C4-2B (cell line): ENCODE measurements at regions not wholly inside any gene's neighbourhood (a gene's known extent, or its start where the extent isn't known, plus 50 kb on each side); places are given as distances from the start of the nearest gene placed in this dataset.

Experiments
- ZFX ChIP-seq: fragments of 450-650 bp; IDR thresholded peaks from 2 replicates; pipeline ENCODE4 v1.6.1; 2017
- TF ChIP-seq, protein P1 (sequence below): fragments of 450-650 bp; conservative IDR thresholded peaks from 2 replicates; pipeline ENCODE4 v1.5.1; 2017; ENCODE audit warnings: mild to moderate bottlenecking

DNA sequence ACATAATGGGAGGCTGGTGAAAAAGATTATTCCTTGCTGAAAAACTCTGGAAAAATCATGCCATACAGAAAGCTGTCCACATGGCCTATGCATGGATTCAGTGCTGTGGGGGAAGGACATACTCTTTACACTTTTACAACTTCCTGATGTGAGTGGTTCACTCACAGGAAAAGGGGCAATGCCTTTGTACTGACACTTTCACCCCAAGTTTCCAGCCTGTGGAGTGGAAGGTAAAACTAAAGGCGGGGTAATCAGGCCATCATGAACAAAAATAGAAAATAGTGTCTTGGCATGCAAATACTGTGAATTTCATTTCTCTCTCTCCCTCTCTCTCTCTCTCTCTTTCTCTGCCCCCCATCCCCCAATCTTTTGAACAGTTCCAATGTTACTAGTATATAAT lies 281.8 kb downstream of the ETS1 start:
- TF ChIP-seq, protein P1, sequence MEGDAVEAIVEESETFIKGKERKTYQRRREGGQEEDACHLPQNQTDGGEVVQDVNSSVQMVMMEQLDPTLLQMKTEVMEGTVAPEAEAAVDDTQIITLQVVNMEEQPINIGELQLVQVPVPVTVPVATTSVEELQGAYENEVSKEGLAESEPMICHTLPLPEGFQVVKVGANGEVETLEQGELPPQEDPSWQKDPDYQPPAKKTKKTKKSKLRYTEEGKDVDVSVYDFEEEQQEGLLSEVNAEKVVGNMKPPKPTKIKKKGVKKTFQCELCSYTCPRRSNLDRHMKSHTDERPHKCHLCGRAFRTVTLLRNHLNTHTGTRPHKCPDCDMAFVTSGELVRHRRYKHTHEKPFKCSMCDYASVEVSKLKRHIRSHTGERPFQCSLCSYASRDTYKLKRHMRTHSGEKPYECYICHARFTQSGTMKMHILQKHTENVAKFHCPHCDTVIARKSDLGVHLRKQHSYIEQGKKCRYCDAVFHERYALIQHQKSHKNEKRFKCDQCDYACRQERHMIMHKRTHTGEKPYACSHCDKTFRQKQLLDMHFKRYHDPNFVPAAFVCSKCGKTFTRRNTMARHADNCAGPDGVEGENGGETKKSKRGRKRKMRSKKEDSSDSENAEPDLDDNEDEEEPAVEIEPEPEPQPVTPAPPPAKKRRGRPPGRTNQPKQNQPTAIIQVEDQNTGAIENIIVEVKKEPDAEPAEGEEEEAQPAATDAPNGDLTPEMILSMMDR, result no peak
- no peak for TF ChIP-seq ZFX
